HCT116 (cell line): ENCODE measurements at regions not wholly inside any gene's neighbourhood (a gene's known extent, or its start where the extent isn't known, plus 50 kb on each side); places are given as distances from the start of the nearest gene placed in this dataset.

Experiments
- ATAC-seq: fragments of 200-7000 bp; cut with Tn5 transposase; 2 replicates; pipeline ENCODE4 v1.9.1; 2020; ENCODE audit warnings: mild to moderate bottlenecking, moderate library complexity
- BruUV-seq: library from RNA; stranded (reverse); fragments of 400-500 nt; replicated peaks from 2 replicates; lab custom pipeline; 2021; lab: Mats Ljungman, UMichigan
- CTCF ChIA-PET: fragments of 300-600 bp; sonication (Branson Sonifier 250); formaldehyde crosslinking; loops from one replicate; lab custom pipeline; 2021; ENCODE audit warnings: antibody characterized with exemption; lab: Charles Lee
- POLR2A ChIA-PET: fragments of 300-600, 350-600 bp; sonication (Branson Sonifier 250); formaldehyde crosslinking; loops from one replicate; lab custom pipeline; 2021; ENCODE audit warnings: antibody characterized with exemption; lab: Charles Lee
- RAD21 ChIA-PET, 2 experiments: fragments of 300-600 bp; sonication (Branson Sonifier 250); formaldehyde crosslinking; loops; one replicate each; lab custom pipeline; 2023; ENCODE audit warnings: low total read pairs in 2 of 2; ENCODE audit not compliant: uncharacterized antibody in 2 of 2, unreplicated experiment in 2 of 2, low non-redundant PET in 1 of 2; lab: Charles Lee
- DNase-seq: peaks from one replicate; pipeline ENCODE4 v3.0.0-alpha.2; 2010; ENCODE audit warnings: low read depth, low spot score
- H2AFZ ChIP-seq: fragments of 200-600 bp; shearing (Covaris generic), sonication (generic); 2 replicates; pipeline ENCODE4 v1.6.1; 2017; ENCODE audit warnings: low read depth, mixed run types, mixed read lengths, antibody characterized with exemption, low read length; ENCODE audit not compliant: poor library complexity, severe bottlenecking
- H3K27ac ChIP-seq: 2 replicates; pipeline ENCODE4 v1.5.1; 2012; ENCODE audit warnings: low read depth, low read length
- H3K27me3 ChIP-seq: fragments of 200-600 bp; sonication (generic); 2 replicates; pipeline ENCODE4 v1.6.1; 2016; ENCODE audit warnings: mixed run types, low read length, mixed read lengths; ENCODE audit not compliant: insufficient read depth
- H3K36me3 ChIP-seq, 2 experiments: fragments of 200-500 bp in 1 of 2; fragments of 200-600 bp in 1 of 2; sonication (Bioruptor generic) in 1 of 2; sonication (generic) in 1 of 2; 2 replicates each; pipeline versions ENCODE4 v1.5.1 to v1.6.1; 2014 to 2016; ENCODE audit warnings: low read length in 2 of 2, inconsistent platforms in 1 of 2, mixed read lengths in 1 of 2, mixed run types in 1 of 2; ENCODE audit not compliant: insufficient read depth in 2 of 2, control insufficient read depth in 1 of 2
- H3K4me1 ChIP-seq, 2 experiments: fragments of 200-600 bp in 1 of 2; sonication (generic) in 1 of 2; 2 replicates each; pipeline versions ENCODE4 v1.5.1 to v1.6.1; 2012 to 2017; ENCODE audit warnings: low read length in 2 of 2, inconsistent platforms in 1 of 2, mild to moderate bottlenecking in 1 of 2, mixed read lengths in 1 of 2, mixed run types in 1 of 2, moderate library complexity in 1 of 2; ENCODE audit not compliant: insufficient read depth in 2 of 2, control insufficient read depth in 1 of 2
- H3K4me2 ChIP-seq: fragments of 200-600 bp; sonication (generic); 2 replicates; pipeline ENCODE4 v1.6.1; 2017; ENCODE audit warnings: mixed run types, low read length, mixed read lengths
- H3K4me3 ChIP-seq, 2 experiments: fragments of 200-600 bp in 1 of 2; sonication (generic) in 1 of 2; replicated peaks in 1 of 2; 2 replicates each; pipeline ENCODE4 v1.5.1; 2011 to 2016; ENCODE audit warnings: low read length in 2 of 2, control low read depth in 1 of 2, low read depth in 1 of 2, mild to moderate bottlenecking in 1 of 2, mixed read lengths in 1 of 2, mixed run types in 1 of 2
- H3K79me2 ChIP-seq: fragments of 200-600 bp; sonication (generic); 2 replicates; pipeline ENCODE4 v1.6.1; 2017; ENCODE audit warnings: mild to moderate bottlenecking, mixed run types, low read length, moderate library complexity, mixed read lengths; ENCODE audit not compliant: insufficient read depth
- H3K9ac ChIP-seq: fragments of 200-600 bp; sonication (generic); 2 replicates; pipeline ENCODE4 v1.6.1; 2016; ENCODE audit warnings: low read length, mixed read lengths
- H3K9me2 ChIP-seq: fragments of 200-600 bp; sonication (generic), shearing (Covaris generic); 2 replicates; pipeline ENCODE4 v1.6.1; 2017; ENCODE audit warnings: mixed run types, mild to moderate bottlenecking, moderate library complexity; ENCODE audit not compliant: insufficient read depth
- H3K9me3 ChIP-seq, 2 experiments: fragments of 200-500 bp in 1 of 2; fragments of 200-600 bp in 1 of 2; sonication (Bioruptor generic) in 1 of 2; sonication (generic) in 1 of 2; 2 replicates each; pipeline ENCODE4 v1.6.1; 2014 to 2017; ENCODE audit warnings: low read length in 2 of 2, mixed read lengths in 2 of 2, inconsistent platforms in 1 of 2, low read depth in 1 of 2, mild to moderate bottlenecking in 1 of 2, mixed run types in 1 of 2, moderate library complexity in 1 of 2; ENCODE audit not compliant: control insufficient read depth in 1 of 2, insufficient read depth in 1 of 2
- H4K20me1 ChIP-seq: fragments of 200-600 bp; sonication (generic), shearing (Covaris generic); 2 replicates; pipeline ENCODE4 v1.6.1; 2017; ENCODE audit warnings: mixed run types, mild to moderate bottlenecking, moderate library complexity; ENCODE audit not compliant: insufficient read depth
- FOSL1 ChIP-seq: IDR thresholded peaks from 2 replicates; pipeline ENCODE4 v1.6.1; 2012; ENCODE audit warnings: low read depth
- RAD21 ChIP-seq: IDR thresholded peaks from 2 replicates; pipeline ENCODE4 v1.6.1; 2012; ENCODE audit warnings: low read depth, mild to moderate bottlenecking
- intact Hi-C: fragments of 100-400 bp; cut with micrococcal nuclease; formaldehyde crosslinking; loops from 2 replicates; pipeline ENCODE4 v1.10.0; 2022
- TF ChIP-seq, protein P1 (sequence below): IDR thresholded peaks from 2 replicates; pipeline ENCODE4 v1.6.1; 2011; ENCODE audit warnings: mild to moderate bottlenecking, low read length, moderate library complexity; ENCODE audit not compliant: insufficient replicate concordance; ENCODE audit errors: extremely low read depth
- TF ChIP-seq, protein P2 (sequence below), 3 experiments: fragments of 200-600 bp in 1 of 3; sonication (generic) in 1 of 3; IDR thresholded peaks in 2 of 3; conservative IDR thresholded peaks in 1 of 3; 2 replicates each; pipeline ENCODE4 v1.5.1; 2012 to 2017; ENCODE audit warnings: low read depth in 2 of 3, low read length in 2 of 3, antibody characterized with exemption in 1 of 3, borderline replicate concordance in 1 of 3, control low read depth in 1 of 3, mild to moderate bottlenecking in 1 of 3, mixed read lengths in 1 of 3, mixed run types in 1 of 3, moderate library complexity in 1 of 3; ENCODE audit not compliant: insufficient read depth in 1 of 3
- TF ChIP-seq, protein P3 (sequence below): IDR thresholded peaks from 2 replicates; pipeline ENCODE4 v1.6.1; 2012

DNA sequence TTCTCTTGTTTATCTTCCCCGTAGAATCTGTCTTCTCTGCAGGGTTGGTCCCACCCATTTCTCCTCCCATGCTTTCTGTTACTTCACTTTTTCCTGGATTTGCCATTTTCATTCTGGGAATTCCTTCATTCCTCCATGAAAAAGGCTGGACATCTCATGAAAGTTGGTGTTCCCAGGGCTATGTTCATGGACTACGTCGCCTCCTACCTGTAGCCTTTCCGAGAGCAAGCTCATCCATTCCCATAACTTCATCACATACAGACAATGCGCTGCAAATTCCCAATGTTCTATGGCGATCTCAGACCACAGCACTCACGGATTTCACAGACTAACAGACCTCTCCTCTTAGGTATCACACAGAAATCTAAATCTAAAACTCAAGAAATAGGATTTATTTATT lies 217.1 kb downstream of the EXOC5 start:
- DNase-seq: no peak
- no peak overlapping the region for H3K4me3 ChIP-seq
- no TSS peak for BruUV-seq
- no peak overlapping the region for H3K27ac ChIP-seq
- no peaks in the 10 kb centered on the region for H3K4me1 ChIP-seq
- intact Hi-C loops: no loop called here
- no peak overlapping the region for H3K4me2 ChIP-seq
- no peak overlapping the region for H2AFZ ChIP-seq
- H3K9me2 ChIP-seq: no peaks in the 10 kb centered on the region
- TF ChIP-seq FOSL1 (no peak), RAD21 (peak; percentile 20; the same call in 1 of the 2 replicates)
- TF ChIP-seq, protein P1, sequence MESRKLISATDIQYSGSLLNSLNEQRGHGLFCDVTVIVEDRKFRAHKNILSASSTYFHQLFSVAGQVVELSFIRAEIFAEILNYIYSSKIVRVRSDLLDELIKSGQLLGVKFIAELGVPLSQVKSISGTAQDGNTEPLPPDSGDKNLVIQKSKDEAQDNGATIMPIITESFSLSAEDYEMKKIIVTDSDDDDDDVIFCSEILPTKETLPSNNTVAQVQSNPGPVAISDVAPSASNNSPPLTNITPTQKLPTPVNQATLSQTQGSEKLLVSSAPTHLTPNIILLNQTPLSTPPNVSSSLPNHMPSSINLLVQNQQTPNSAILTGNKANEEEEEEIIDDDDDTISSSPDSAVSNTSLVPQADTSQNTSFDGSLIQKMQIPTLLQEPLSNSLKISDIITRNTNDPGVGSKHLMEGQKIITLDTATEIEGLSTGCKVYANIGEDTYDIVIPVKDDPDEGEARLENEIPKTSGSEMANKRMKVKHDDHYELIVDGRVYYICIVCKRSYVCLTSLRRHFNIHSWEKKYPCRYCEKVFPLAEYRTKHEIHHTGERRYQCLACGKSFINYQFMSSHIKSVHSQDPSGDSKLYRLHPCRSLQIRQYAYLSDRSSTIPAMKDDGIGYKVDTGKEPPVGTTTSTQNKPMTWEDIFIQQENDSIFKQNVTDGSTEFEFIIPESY: no peak
- TF ChIP-seq, protein P2, sequence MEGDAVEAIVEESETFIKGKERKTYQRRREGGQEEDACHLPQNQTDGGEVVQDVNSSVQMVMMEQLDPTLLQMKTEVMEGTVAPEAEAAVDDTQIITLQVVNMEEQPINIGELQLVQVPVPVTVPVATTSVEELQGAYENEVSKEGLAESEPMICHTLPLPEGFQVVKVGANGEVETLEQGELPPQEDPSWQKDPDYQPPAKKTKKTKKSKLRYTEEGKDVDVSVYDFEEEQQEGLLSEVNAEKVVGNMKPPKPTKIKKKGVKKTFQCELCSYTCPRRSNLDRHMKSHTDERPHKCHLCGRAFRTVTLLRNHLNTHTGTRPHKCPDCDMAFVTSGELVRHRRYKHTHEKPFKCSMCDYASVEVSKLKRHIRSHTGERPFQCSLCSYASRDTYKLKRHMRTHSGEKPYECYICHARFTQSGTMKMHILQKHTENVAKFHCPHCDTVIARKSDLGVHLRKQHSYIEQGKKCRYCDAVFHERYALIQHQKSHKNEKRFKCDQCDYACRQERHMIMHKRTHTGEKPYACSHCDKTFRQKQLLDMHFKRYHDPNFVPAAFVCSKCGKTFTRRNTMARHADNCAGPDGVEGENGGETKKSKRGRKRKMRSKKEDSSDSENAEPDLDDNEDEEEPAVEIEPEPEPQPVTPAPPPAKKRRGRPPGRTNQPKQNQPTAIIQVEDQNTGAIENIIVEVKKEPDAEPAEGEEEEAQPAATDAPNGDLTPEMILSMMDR (IDR thresholded peaks at IDR 0.05 in 2 of 3, conservative IDR thresholded peaks at IDR 0.05 in 1 of 3; ENCODE audit: borderline replicate concordance in 1 of 3, insufficient read depth in 1 of 3, low read depth in 2 of 3, low read length in 2 of 3): peak in 2 of 3 experiments; percentile 26 to 35; a peak in 4 of 6 replicates
- TF ChIP-seq, protein P3, sequence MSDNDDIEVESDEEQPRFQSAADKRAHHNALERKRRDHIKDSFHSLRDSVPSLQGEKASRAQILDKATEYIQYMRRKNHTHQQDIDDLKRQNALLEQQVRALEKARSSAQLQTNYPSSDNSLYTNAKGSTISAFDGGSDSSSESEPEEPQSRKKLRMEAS: no peak
- H3K9ac ChIP-seq: no peak overlapping the region
- ChIA-PET POLR2A (no interaction called here), RAD21 (no interaction called here), CTCF (interaction anchor here (0.6 to 1.0 kb wide), 3 partner anchors 161 to 561 kb away, joined by 3 to 5 read pairs (median 4); no protein-coding TSS in a partner anchor)
- peaks cover 27% of the 10 kb centered on the region; the same call in 1 of the 2 replicates for H3K27me3 ChIP-seq
- ATAC-seq: no peak
- H3K9me3 ChIP-seq: no peaks in the 10 kb centered on the region
- H4K20me1 ChIP-seq: no peaks in the 10 kb centered on the region
- no peaks in the 10 kb centered on the region for H3K79me2 ChIP-seq
- no peaks in the 10 kb centered on the region for H3K36me3 ChIP-seq
